ENCODE measurements at regions not wholly inside any gene's neighbourhood (a gene's known extent, or its start where the extent isn't known, plus 50 kb on each side); places are given as distances from the start of the nearest gene placed in this dataset.

GRCh38 chr10:37685741-37686683, 171.4 kb downstream of the ZNF248 start (continued):
- no peak for TF ChIP-seq PRDM15 (CRISPR knock-in tag; IDR thresholded peaks at IDR 0.05)
- no peak for TF ChIP-seq HMGA2 (CRISPR knock-in tag; IDR thresholded peaks at IDR 0.05)

GRCh38 chr10:37684765-37685164, 172.6 kb downstream of the ZNF248 start:
- H3K9me3 Mint-ChIP-seq: peaks cover 60% of the 10 kb centered on the region
- POLR2A ChIA-PET: no interaction called here
- DNase-seq (ENCODE audit: low spot score): no peak

More at GRCh38 chr10:37684765-37685164, 172.6 kb downstream of the ZNF248 start:
- no peak for ATAC-seq
- no peak overlapping the region for H3K27ac Mint-ChIP-seq
- H3K27me3 Mint-ChIP-seq (ENCODE audit: low read depth): peaks cover 3% of the 10 kb centered on the region
- no peak overlapping the region for H3K4me3 Mint-ChIP-seq
- peaks cover 60% of the 10 kb centered on the region for H3K36me3 Mint-ChIP-seq
- CTCF ChIA-PET: no interaction called here
- H3K4me1 Mint-ChIP-seq: no peaks in the 10 kb centered on the region
- no peak for TF ChIP-seq RELA (CRISPR knock-in tag; IDR thresholded peaks at IDR 0.05; ENCODE audit: borderline replicate concordance)
- no peak for TF ChIP-seq ZNF121 (CRISPR knock-in tag; IDR thresholded peaks at IDR 0.05)
- TF ChIP-seq ZNF396 (CRISPR knock-in tag; IDR thresholded peaks at IDR 0.05; ENCODE audit: borderline replicate concordance): no peak
- TF ChIP-seq NFATC4 (CRISPR knock-in tag; IDR thresholded peaks at IDR 0.05): no peak
- no peak for TF ChIP-seq SOX15 (CRISPR knock-in tag; IDR thresholded peaks at IDR 0.05)
- TF ChIP-seq ZNF232 (CRISPR knock-in tag; IDR thresholded peaks at IDR 0.05): no peak
- TF ChIP-seq ERG (CRISPR knock-in tag; IDR thresholded peaks at IDR 0.05): no peak
- TF ChIP-seq TEAD1 (CRISPR knock-in tag; IDR thresholded peaks at IDR 0.05): no peak
- TF ChIP-seq PRDM15 (CRISPR knock-in tag; IDR thresholded peaks at IDR 0.05): no peak
- no peak for TF ChIP-seq GTF2I (CRISPR knock-in tag; conservative IDR thresholded peaks at IDR 0.05)
- TF ChIP-seq CREB1 (CRISPR knock-in tag; IDR thresholded peaks at IDR 0.05): no peak
- TF ChIP-seq PRRX2 (CRISPR knock-in tag; IDR thresholded peaks at IDR 0.05): no peak
- no peak for TF ChIP-seq SP1 (CRISPR knock-in tag; conservative IDR thresholded peaks at IDR 0.05)
- TF ChIP-seq JUN (CRISPR knock-in tag; IDR thresholded peaks at IDR 0.05): no peak
- TF ChIP-seq, protein P1, sequence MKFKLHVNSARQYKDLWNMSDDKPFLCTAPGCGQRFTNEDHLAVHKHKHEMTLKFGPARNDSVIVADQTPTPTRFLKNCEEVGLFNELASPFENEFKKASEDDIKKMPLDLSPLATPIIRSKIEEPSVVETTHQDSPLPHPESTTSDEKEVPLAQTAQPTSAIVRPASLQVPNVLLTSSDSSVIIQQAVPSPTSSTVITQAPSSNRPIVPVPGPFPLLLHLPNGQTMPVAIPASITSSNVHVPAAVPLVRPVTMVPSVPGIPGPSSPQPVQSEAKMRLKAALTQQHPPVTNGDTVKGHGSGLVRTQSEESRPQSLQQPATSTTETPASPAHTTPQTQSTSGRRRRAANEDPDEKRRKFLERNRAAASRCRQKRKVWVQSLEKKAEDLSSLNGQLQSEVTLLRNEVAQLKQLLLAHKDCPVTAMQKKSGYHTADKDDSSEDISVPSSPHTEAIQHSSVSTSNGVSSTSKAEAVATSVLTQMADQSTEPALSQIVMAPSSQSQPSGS (CRISPR knock-in tag; IDR thresholded peaks at IDR 0.05; ENCODE audit: borderline replicate concordance, low read depth): no peak
- TF ChIP-seq, protein P2, sequence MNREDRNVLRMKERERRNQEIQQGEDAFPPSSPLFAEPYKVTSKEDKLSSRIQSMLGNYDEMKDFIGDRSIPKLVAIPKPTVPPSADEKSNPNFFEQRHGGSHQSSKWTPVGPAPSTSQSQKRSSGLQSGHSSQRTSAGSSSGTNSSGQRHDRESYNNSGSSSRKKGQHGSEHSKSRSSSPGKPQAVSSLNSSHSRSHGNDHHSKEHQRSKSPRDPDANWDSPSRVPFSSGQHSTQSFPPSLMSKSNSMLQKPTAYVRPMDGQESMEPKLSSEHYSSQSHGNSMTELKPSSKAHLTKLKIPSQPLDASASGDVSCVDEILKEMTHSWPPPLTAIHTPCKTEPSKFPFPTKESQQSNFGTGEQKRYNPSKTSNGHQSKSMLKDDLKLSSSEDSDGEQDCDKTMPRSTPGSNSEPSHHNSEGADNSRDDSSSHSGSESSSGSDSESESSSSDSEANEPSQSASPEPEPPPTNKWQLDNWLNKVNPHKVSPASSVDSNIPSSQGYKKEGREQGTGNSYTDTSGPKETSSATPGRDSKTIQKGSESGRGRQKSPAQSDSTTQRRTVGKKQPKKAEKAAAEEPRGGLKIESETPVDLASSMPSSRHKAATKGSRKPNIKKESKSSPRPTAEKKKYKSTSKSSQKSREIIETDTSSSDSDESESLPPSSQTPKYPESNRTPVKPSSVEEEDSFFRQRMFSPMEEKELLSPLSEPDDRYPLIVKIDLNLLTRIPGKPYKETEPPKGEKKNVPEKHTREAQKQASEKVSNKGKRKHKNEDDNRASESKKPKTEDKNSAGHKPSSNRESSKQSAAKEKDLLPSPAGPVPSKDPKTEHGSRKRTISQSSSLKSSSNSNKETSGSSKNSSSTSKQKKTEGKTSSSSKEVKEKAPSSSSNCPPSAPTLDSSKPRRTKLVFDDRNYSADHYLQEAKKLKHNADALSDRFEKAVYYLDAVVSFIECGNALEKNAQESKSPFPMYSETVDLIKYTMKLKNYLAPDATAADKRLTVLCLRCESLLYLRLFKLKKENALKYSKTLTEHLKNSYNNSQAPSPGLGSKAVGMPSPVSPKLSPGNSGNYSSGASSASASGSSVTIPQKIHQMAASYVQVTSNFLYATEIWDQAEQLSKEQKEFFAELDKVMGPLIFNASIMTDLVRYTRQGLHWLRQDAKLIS (CRISPR knock-in tag; IDR thresholded peaks at IDR 0.05; ENCODE audit: borderline replicate concordance): no peak
